Peyer's patch (tissue), 4 donors: ENCODE measurements at regions not wholly inside any gene's neighbourhood (a gene's known extent, or its start where the extent isn't known, plus 50 kb on each side); places are given as distances from the start of the nearest gene placed in this dataset.

Experiments used
- POLR2A ChIP-seq, 2 donors: fragments of 450-650 bp; IDR thresholded peaks; one replicate each; pipeline ENCODE4 v1.5.1; 2017; ENCODE audit warnings: antibody characterized with exemption in 2 of 2, mild to moderate bottlenecking in 2 of 2, moderate library complexity in 2 of 2
- TF ChIP-seq, protein P1 (sequence below), 6 experiments: fragments of 450-650 bp in 4 of 6; fragments of 200-600 bp in 2 of 6; sonication (generic) in 1 of 6; IDR thresholded peaks; one replicate each; pipeline ENCODE4 v1.5.1; 2017 to 2019; ENCODE audit warnings: antibody characterized with exemption in 6 of 6, mild to moderate bottlenecking in 3 of 6, moderate library complexity in 1 of 6

DNA sequence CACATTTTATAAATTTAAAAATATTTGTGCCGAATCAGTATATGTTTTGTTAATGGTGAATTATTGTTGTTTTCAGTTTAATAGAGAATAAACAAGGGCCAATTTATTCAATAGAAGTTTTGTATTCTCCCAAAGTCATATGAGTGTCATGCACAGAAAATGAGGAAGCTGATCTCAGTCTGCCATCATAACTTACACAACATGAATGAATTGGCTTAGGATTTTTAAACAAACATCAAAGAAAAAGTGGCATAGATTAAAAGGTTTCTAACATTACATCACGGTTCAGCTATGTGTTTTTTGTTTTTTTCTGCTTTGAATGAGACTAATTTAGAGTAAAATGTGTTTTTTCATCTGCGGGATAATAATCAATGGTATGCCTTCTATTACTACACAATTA is 123.4 kb upstream of the CTNNA2 start:
- TF ChIP-seq POLR2A (IDR thresholded peaks at IDR 0.05), result no peak
- TF ChIP-seq, protein P1, sequence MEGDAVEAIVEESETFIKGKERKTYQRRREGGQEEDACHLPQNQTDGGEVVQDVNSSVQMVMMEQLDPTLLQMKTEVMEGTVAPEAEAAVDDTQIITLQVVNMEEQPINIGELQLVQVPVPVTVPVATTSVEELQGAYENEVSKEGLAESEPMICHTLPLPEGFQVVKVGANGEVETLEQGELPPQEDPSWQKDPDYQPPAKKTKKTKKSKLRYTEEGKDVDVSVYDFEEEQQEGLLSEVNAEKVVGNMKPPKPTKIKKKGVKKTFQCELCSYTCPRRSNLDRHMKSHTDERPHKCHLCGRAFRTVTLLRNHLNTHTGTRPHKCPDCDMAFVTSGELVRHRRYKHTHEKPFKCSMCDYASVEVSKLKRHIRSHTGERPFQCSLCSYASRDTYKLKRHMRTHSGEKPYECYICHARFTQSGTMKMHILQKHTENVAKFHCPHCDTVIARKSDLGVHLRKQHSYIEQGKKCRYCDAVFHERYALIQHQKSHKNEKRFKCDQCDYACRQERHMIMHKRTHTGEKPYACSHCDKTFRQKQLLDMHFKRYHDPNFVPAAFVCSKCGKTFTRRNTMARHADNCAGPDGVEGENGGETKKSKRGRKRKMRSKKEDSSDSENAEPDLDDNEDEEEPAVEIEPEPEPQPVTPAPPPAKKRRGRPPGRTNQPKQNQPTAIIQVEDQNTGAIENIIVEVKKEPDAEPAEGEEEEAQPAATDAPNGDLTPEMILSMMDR (IDR thresholded peaks at IDR 0.05), result no peak
